OCI-LY7 (cell line): ENCODE measurements at regions not wholly inside any gene's neighbourhood (a gene's known extent, or its start where the extent isn't known, plus 50 kb on each side); places are given as distances from the start of the nearest gene placed in this dataset.

Source experiments
- CTCF ChIP-seq: fragments of 200-600 bp; sonication (generic); conservative IDR thresholded peaks from 2 replicates; pipeline ENCODE4 v1.5.1; 2014; ENCODE audit warnings: mild to moderate bottlenecking, antibody characterized with exemption, low read length, moderate library complexity, mixed read lengths
- EZH2phosphoT487 ChIP-seq: fragments of 200-600 bp; sonication (generic); IDR thresholded peaks from 2 replicates; pipeline ENCODE4 v1.6.1; 2018; ENCODE audit warnings: low read depth, borderline replicate concordance, mild to moderate bottlenecking, mixed run types, antibody characterized with exemption, low read length, moderate library complexity, mixed read lengths

GRCh38 chr3:72591522-72592421 lies 256.5 kb downstream of the SHQ1 start:
- TF ChIP-seq CTCF: no peak
- TF ChIP-seq EZH2phosphoT487: no peak
